ENCODE measurements at regions not wholly inside any gene's neighbourhood (a gene's known extent, or its start where the extent isn't known, plus 50 kb on each side); places are given as distances from the start of the nearest gene placed in this dataset.

GRCh38 chr13:111510502-111511218 is 190.2 kb downstream of the TEX29 start:
- Histone ChIP-seq H3K9me3 (no peaks in the 10 kb centered on the region), H3K36me3 (no peaks in the 10 kb centered on the region), H3K4me1 (ENCODE audit: insufficient read depth) (no peaks in the 10 kb centered on the region), H3K4me3 (no peak overlapping the region), H3K27me3 (no peaks in the 10 kb centered on the region), H3K27ac (no peak overlapping the region)
- TF ChIP-seq EP300 (IDR thresholded peaks at IDR 0.05): no peak
- no peak for TF ChIP-seq CTCF (IDR thresholded peaks at IDR 0.05)
- 70 to 78% (median 74%) methylated on average over 16 of the region's 16 CpGs for WGBS, 3 donors
- intact Hi-C loops (cut with DNase I): no loop called here
- no peak for DNase-seq

- no peaks in the 10 kb centered on the region for H3K9me3 ChIP-seq
- no peak for TF ChIP-seq CTCF (IDR thresholded peaks at IDR 0.05)
- no peak for TF ChIP-seq EP300 (IDR thresholded peaks at IDR 0.05)
- TF ChIP-seq POLR2A (IDR thresholded peaks at IDR 0.05): no peak
- H3K4me3 ChIP-seq: no peak overlapping the region
- H3K27ac ChIP-seq: no peak overlapping the region
- no peak for DNase-seq
- no peaks in the 10 kb centered on the region for H3K36me3 ChIP-seq
- intact Hi-C loops (cut with DNase I): no loop called here
- H3K27me3 ChIP-seq: no peaks in the 10 kb centered on the region
- H3K4me1 ChIP-seq (ENCODE audit: insufficient read depth): no peaks in the 10 kb centered on the region
- 42 to 65% (median 48%) methylated on average over 3 of the region's 3 CpGs for WGBS, 3 donors
Measured at GRCh38 chr13:111511219-111511732, 190.8 kb downstream of the TEX29 start.

GRCh38 chr13:111511805-111512504 is 191.5 kb downstream of the TEX29 start:
- no peak for DNase-seq
- Histone ChIP-seq H3K9me3 (no peaks in the 10 kb centered on the region), H3K4me1 (ENCODE audit: insufficient read depth) (no peaks in the 10 kb centered on the region), H3K36me3 (no peaks in the 10 kb centered on the region), H3K27ac (no peak overlapping the region), H3K27me3 (no peaks in the 10 kb centered on the region), H3K4me3 (no peak overlapping the region)
- WGBS, 3 donors: 77 to 84% (median 81%) methylated on average over 29 of the region's 29 CpGs
- intact Hi-C loops (cut with DNase I): no loop called here
- TF ChIP-seq POLR2A (IDR thresholded peaks at IDR 0.05): no peak
- no peak for TF ChIP-seq EP300 (IDR thresholded peaks at IDR 0.05)
- no peak for TF ChIP-seq CTCF (IDR thresholded peaks at IDR 0.05)

- 76 to 84% (median 77%) methylated on average over 13 of the region's 13 CpGs for WGBS, 3 donors
- Histone ChIP-seq H3K36me3 (no peaks in the 10 kb centered on the region), H3K27ac (no peak overlapping the region), H3K4me1 (ENCODE audit: insufficient read depth) (no peaks in the 10 kb centered on the region), H3K27me3 (no peaks in the 10 kb centered on the region), H3K4me3 (no peak overlapping the region), H3K9me3 (no peaks in the 10 kb centered on the region)
- intact Hi-C loops (cut with DNase I): no loop called here
- DNase-seq: no peak
- TF ChIP-seq EP300 (IDR thresholded peaks at IDR 0.05) (no peak), POLR2A (IDR thresholded peaks at IDR 0.05) (no peak), CTCF (IDR thresholded peaks at IDR 0.05) (no peak)
Measured at GRCh38 chr13:111512707-111513106, 192.3 kb downstream of the TEX29 start.

Data from ovary (tissue), 7 donors.